ENCODE measurements at regions not wholly inside any gene's neighbourhood (a gene's known extent, or its start where the extent isn't known, plus 50 kb on each side); places are given as distances from the start of the nearest gene placed in this dataset.

GRCh38 chr11:21965221-21965620 is 227.7 kb upstream of the ANO5 start:
- 53 to 61% methylated on average over 5 of the region's 5 CpGs for WGBS, 2 donors
- no peaks in the 10 kb centered on the region for H3K27me3 ChIP-seq
- DNase-seq, result no peak
- no peak overlapping the region for H3K27ac ChIP-seq
- H3K9me3 ChIP-seq, result no peaks in the 10 kb centered on the region
- ATAC-seq, result no peak
- no peaks in the 10 kb centered on the region for H3K36me3 ChIP-seq
- no peaks in the 10 kb centered on the region for H3K4me1 ChIP-seq
- intact Hi-C loops (cut with DNase I), result no loop called here
- no peak overlapping the region for H3K4me3 ChIP-seq
- TF ChIP-seq CTCF (IDR thresholded peaks at IDR 0.05), result no peak

GRCh38 chr11:21968702-21969101 is 224.2 kb upstream of the ANO5 start:
- no peak for DNase-seq
- intact Hi-C loops (cut with DNase I), result no loop called here

GRCh38 chr11:21969841-21970240 is 223.0 kb upstream of the ANO5 start:
- H3K4me3 ChIP-seq, result no peak overlapping the region
- H3K4me1 ChIP-seq, result no peaks in the 10 kb centered on the region
- no peaks in the 10 kb centered on the region for H3K27me3 ChIP-seq
- intact Hi-C loops (cut with DNase I), result loop anchor here in 1 of 10 donors (10.0 kb wide), 1 partner anchor 55 kb away; no protein-coding TSS in a partner anchor
- H3K27ac ChIP-seq, result no peak overlapping the region
- TF ChIP-seq CTCF (IDR thresholded peaks at IDR 0.05), result no peak
- peaks cover 0 to 12% (median 0%) of the 10 kb centered on the region in 11 donors for H3K9me3 ChIP-seq
- no peak for DNase-seq
- no peaks in the 10 kb centered on the region for H3K36me3 ChIP-seq
- no peak for ATAC-seq
- 66 to 67% methylated on average over 3 of the region's 3 CpGs for WGBS, 2 donors

More at GRCh38 chr11:21968702-21969101, 224.2 kb upstream of the ANO5 start:
- H3K27ac ChIP-seq, result no peak overlapping the region
- no peaks in the 10 kb centered on the region for H3K36me3 ChIP-seq
- no peak for TF ChIP-seq CTCF (IDR thresholded peaks at IDR 0.05)
- H3K9me3 ChIP-seq, result peaks cover 0 to 11% (median 0%) of the 10 kb centered on the region in 11 donors
- H3K4me1 ChIP-seq, result no peaks in the 10 kb centered on the region
- H3K4me3 ChIP-seq, result no peak overlapping the region
- no peaks in the 10 kb centered on the region for H3K27me3 ChIP-seq
- WGBS, 2 donors, result 58 to 69% methylated on average over 1 of the region's 1 CpG
- no peak for ATAC-seq

DNA sequence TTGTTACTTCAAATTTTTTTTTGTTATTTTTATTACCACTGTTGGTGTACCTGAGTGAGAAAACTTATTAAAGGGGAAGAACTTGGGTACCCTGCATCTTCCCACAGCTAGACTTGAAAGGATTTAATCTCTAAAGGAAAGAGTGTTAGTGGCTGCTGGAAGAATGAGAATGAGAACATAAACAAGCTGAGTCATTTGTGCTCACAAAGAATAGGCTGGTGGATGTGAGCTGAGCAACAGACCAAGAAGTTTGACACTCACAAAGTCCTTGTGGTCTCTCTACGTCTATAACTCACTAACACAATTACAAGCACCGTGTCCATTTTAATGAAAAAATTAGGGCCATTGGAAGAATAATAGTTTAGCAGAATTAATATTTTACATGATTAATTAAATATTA is 217.6 kb upstream of the ANO5 start:
- ATAC-seq (no peak), DNase-seq (no peak)
- Histone ChIP-seq H3K27me3 (no peaks in the 10 kb centered on the region), H3K4me3 (no peak overlapping the region), H3K27ac (no peak overlapping the region), H3K4me1 (no peaks in the 10 kb centered on the region), H3K9me3 (peaks cover 0 to 12% (median 0%) of the 10 kb centered on the region in 11 donors), H3K36me3 (no peaks in the 10 kb centered on the region)
- intact Hi-C loops (cut with DNase I), result loop anchor here in 1 of 10 donors (10.0 kb wide), 1 partner anchor 60 kb away; no protein-coding TSS in a partner anchor
- 40 to 45% methylated on average over 2 of the region's 2 CpGs for WGBS, 2 donors
- TF ChIP-seq CTCF (IDR thresholded peaks at IDR 0.05), result no peak
